ENCODE measurements at regions not wholly inside any gene's neighbourhood (a gene's known extent, or its start where the extent isn't known, plus 50 kb on each side); places are given as distances from the start of the nearest gene placed in this dataset.

- DNase-seq: no peak
These were observed 648.0 kb downstream of the IRX1 start for GRCh38 chr5:4243479-4244264.

DNA sequence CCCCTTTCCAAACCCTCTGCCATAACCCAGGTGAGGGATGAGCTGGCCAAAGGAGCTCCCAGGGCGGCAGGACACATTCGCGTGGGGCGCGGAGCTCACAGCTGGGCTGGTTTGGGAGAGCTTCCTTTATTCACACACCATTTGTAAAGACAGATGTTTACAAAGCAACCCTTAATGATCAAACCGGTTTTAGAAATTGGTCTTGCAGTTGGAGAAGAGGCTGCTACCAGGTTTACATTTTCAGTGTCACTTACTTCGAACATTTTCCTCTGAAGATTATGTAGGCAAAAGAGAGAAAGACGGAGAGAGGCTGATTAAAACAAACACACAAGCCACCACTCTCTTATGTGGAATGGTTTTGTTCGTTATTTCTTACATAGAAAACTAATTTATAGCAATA is 648.7 kb downstream of the IRX1 start:
- DNase-seq: no peak

DNA sequence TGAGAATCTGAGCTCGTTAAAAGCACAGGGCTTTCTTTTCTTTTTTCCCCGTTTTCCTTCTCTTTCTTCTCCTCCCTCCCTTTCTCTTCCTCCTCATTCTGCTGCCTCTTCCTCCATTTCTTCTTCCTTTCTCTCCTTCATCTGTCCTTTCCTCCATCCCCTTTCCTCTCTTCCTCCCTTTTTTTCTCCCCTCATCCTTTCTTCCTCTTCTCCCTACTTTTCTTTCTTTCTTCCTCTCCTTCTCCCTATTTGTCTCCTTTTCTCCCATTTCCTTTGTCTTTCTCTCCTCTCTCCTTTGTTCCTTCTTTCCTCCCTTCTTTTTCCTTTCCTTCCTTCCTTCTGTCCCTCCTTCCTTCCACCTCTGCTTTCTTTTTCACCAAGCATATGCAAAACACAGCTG is 649.4 kb downstream of the IRX1 start:
- DNase-seq: no peak

DNA sequence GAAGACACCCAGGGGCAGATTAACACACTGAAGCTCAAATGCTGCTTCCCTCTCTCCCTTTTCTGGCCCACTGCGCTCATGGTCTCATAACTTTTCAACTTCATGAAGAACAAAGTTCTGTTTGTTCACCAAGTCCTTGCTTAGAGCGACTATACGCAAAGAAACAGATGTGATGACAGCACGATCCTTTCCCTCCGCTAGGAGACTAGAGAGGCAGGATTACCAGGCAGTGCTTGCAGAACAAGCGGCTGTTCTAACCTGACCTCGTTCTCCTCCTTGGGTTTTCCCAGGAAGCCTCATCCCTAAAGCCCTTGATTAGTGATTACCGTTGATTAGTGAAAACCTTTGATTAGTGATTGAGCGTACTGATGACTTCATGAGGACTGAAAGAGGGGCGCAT is 649.9 kb downstream of the IRX1 start:
- no peak for DNase-seq

DNA sequence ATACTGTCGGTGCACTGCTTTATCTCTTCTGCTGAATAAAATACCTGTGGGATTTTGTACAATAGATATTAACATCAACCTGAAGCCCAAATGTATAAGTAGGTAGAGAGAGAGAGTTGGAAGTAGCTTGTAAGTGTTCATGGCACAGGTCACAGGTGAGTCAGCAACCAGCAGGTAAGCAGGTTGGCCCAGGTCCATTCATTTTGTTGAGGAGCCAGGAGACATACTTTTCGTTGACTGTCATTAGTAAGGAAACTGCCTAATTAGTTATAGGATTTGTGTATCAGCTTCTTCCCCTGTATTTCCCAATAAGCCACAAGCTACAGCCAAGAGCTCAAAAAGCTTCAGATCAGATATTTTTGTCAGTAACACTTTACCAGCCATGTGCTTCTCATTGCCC is 650.8 kb downstream of the IRX1 start:
- no peak for DNase-seq

- no peak for DNase-seq
These were observed 654.6 kb downstream of the IRX1 start for GRCh38 chr5:4250254-4250653.

- DNase-seq: no peak
These were observed 656.8 kb downstream of the IRX1 start for GRCh38 chr5:4252385-4252784.

DNA sequence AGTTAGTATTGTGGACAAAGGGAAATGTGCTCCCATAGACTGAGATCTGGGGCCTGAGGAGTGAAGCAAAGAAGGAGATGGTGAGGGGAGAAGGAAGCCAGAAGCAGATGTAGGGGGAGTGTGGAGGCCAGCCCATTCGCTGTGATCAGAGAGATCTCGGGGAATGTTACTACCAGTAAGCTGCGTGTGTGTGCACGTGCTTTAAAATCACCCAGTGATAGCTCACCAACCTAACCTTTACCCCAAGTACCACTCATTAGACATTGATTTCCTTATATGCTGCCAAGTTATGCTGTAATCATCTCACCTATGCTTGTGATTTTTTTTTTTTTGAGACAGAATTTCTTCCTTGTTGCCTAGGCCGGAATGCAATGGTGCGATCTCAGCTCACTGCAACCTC is 659.1 kb downstream of the IRX1 start:
- DNase-seq: no peak

GRCh38 chr5:4255441-4255840 is 659.8 kb downstream of the IRX1 start:
- no peak for DNase-seq

GRCh38 chr5:4258170-4258569 is 662.5 kb downstream of the IRX1 start:
- no peak for DNase-seq

DNA sequence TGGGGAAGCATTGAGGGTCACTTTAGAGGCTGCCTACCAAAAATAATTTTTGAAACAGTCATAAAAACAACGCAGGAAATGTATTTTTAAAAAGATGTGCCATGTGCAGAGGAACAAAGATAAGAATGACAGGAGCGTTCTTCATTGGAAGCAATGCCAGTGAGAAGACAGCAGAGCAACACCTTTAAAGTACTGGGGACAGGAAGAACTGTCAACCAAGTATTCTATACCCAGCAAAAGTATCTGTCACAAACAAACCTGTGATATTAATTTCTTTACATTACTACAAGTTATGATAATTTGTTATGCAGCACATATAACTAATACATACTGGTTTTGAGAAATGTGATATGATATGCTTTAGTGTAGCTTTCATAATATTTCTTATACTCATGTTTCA is 675.6 kb downstream of the IRX1 start:
- no peak for DNase-seq

DNA sequence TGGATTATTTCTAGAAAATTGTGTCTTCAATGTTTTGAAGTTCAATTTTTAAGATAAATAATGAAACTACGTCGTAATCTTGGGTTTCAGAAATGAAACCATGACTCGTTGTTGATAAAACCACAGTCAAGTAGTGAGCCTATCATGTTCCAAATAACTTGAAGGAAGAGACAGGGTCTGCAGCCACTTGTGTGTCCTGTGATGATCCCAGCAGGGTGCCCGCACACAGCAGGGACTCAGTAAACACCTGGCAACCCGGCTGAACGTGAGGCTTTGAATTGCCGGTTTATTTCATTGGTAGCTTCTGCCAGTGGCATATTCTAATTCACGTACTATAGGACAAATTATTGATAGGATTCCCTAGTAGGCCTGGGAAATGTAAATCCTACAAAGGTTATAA is 679.6 kb downstream of the IRX1 start:
- no peak for DNase-seq

DNA sequence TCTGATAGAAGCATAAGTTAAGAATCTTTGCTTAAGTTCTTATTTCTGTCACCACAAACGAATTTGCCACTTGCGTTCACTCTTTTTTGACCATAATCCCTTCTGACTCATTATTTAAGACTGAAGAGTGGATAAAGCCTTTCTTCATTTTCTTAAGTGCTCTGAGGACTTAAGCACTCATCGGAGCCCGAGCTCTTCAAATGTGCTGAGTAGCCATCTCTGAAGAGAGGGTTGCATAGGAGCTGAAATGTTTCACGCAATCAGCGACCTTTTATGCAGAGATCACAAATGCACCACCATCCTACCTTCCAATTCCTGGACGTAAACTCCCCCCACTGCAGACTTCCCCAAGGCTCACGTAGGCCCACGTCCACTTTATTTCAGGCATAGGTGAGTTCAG is 699.2 kb downstream of the IRX1 start:
- DNase-seq: peak; percentile 25

DNA sequence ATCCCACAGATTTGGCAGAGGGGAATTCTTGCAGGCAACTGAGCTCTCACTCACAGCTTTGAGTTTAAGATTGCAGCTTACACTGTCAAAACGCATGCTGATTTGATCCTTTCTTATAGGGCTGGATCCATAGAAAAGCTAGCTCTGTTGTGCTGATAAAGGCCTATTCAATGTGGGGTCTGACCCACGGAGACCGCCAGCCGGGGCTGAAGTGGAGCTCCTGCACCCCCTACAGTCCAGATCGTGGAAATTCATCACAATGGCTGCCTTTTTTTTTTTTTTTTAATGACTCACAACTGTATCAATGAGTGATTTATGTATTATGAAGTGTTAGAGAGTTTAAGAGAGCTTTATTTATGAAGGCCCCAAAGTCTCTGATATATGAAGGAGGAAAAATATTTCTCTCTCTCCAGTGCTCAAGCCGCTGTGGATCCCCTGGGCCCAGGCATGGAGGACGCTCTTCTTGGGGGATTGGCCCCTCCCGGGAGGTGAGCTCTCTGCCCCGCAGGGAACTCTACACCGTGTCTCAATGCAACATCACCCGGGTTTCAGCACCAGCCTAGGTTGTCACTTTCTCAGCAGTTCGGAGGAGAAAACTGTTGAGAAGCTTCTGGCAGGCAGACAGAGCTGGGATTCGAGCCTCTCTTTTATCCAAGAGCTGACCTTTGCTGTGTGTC is 700.2 kb downstream of the IRX1 start:
- DNase-seq: peak; percentile 65

DNA sequence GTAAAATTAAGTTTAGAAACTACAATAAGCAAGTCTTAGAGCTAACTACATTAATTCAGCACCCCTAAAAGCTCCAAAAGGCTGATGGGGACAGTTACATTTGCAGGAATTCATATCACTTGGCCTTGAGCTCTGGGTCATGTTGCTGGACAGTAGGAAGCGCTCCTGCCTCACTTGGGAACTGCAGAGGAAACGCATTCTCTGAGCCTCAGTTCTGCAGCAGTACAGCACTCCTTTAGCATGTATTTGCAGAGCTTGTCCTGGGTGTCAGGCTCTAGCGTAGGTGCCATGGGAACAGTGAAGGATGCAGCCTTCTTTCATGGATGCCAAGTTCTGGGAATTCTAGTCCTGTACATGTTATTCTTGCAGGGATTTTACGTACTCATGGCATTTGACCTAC is 710.4 kb downstream of the IRX1 start:
- DNase-seq: no peak

- DNase-seq: no peak
These were observed 713.4 kb downstream of the IRX1 start for GRCh38 chr5:4309026-4309425.

GRCh38 chr5:4313138-4313537 is 717.5 kb downstream of the IRX1 start:
- DNase-seq: peak; percentile 93

- no peak for DNase-seq
These were observed 724.0 kb downstream of the IRX1 start for GRCh38 chr5:4319478-4320128.

- no peak for DNase-seq
These were observed 734.7 kb downstream of the IRX1 start for GRCh38 chr5:4330327-4330726.

DNA sequence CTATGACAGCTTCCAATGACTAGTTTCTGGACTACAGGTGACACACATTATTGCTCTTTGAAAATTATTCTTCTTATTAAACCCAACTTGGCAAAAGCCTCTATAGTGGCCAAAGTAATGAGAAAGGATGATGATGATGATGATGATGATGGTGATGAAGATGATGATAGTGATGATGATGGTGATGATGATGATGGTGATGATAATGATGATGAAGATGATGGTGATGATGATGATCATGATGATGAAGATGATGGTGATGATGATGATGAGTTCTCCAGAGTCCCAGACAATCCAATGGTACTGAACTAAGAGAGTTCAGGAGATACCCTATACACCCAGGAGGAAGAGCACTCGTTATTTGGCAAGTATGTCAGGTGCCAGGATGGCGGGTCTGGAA is 739.4 kb downstream of the IRX1 start:
- DNase-seq: no peak

- no peak for DNase-seq
These were observed 741.9 kb downstream of the IRX1 start for GRCh38 chr5:4337519-4337918.

GRCh38 chr5:4339949-4340348 is 744.3 kb downstream of the IRX1 start:
- no peak for DNase-seq

GRCh38 chr5:4345850-4346249 is 750.2 kb downstream of the IRX1 start:
- no peak for DNase-seq

DNA sequence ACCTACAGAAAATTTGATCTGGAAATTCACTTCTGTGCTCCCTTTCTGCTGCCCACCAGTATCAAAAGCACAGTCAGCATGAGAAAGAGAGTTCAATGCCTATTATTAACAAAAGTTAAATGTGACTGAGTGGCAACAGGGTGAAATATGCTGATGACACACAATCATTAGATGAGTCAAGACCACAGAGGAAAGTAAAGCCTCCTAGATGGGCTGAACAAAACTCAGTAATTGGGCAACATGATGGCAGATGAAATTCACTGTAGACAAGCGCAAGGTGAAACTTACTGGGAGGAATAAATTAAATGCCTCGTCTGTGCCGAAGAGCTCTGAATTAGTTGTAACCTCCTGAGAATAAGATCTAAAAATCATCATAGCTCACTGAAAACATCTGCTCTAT is 752.8 kb downstream of the IRX1 start:
- peak; percentile 80 for DNase-seq
